GM12892 (cell line): ENCODE measurements at regions not wholly inside any gene's neighbourhood (a gene's known extent, or its start where the extent isn't known, plus 50 kb on each side); places are given as distances from the start of the nearest gene placed in this dataset.

Experiments
- POLR2A ChIP-seq: IDR thresholded peaks from 2 replicates; pipeline ENCODE4 v1.6.1; 2011; ENCODE audit warnings: low read depth, low read length, control low read depth
- POLR2AphosphoS5 ChIP-seq: IDR thresholded peaks from 2 replicates; pipeline ENCODE4 v1.6.1; 2011; ENCODE audit warnings: low read depth, low read length, control low read depth

- no peak for TF ChIP-seq POLR2A
- no peak for TF ChIP-seq POLR2AphosphoS5
These were observed 68.8 kb upstream of the STX18 start for GRCh38 chr4:4610672-4611071.
